Karpas-422 (cell line): ENCODE measurements at regions not wholly inside any gene's neighbourhood (a gene's known extent, or its start where the extent isn't known, plus 50 kb on each side); places are given as distances from the start of the nearest gene placed in this dataset.
"Not testable (repeated sequence)": the region's sequence is repeated elsewhere in the genome, so short reads cannot be mapped to it uniquely, and the experiment has no call there.

Experiments used
- DNase-seq: peaks from one replicate; pipeline ENCODE4 v3.0.0-alpha.2; 2015
- H2AFZ ChIP-seq: fragments of 200-600 bp; sonication (generic); 2 replicates; pipeline ENCODE4 v1.6.1; 2014; ENCODE audit warnings: antibody characterized with exemption, low read length, mixed read lengths
- H3K27ac ChIP-seq: fragments of 200-600 bp; sonication (generic); 2 replicates; pipeline ENCODE4 v1.5.1; 2014; ENCODE audit warnings: mild to moderate bottlenecking, low read length, moderate library complexity
- H3K27me3 ChIP-seq: fragments of 200-600 bp; sonication (generic); 2 replicates; pipeline ENCODE4 v1.6.1; 2014; ENCODE audit warnings: low read length, mixed read lengths
- H3K36me3 ChIP-seq: fragments of 200-600 bp; sonication (generic); 2 replicates; pipeline ENCODE4 v1.6.1; 2014; ENCODE audit warnings: low read length, mixed read lengths; ENCODE audit not compliant: insufficient read depth
- H3K4me1 ChIP-seq: fragments of 200-600 bp; sonication (generic); 2 replicates; pipeline ENCODE4 v1.6.1; 2014; ENCODE audit warnings: mild to moderate bottlenecking, low read length, mixed read lengths
- H3K4me2 ChIP-seq: fragments of 200-600 bp; sonication (generic); 2 replicates; pipeline ENCODE4 v1.6.1; 2014; ENCODE audit warnings: low read length, low read depth, mild to moderate bottlenecking; ENCODE audit not compliant: poor library complexity, severe bottlenecking
- H3K4me3 ChIP-seq: fragments of 200-600 bp; sonication (generic); 2 replicates; pipeline ENCODE4 v1.5.1; 2014; ENCODE audit warnings: mild to moderate bottlenecking, antibody characterized with exemption, low read length, mixed read lengths
- H3K79me2 ChIP-seq: fragments of 200-600 bp; sonication (generic); 2 replicates; pipeline ENCODE4 v1.6.1; 2014; ENCODE audit warnings: mild to moderate bottlenecking, low read length, mixed read lengths
- H3K9ac ChIP-seq: fragments of 200-600 bp; sonication (generic); 2 replicates; pipeline ENCODE4 v1.6.0; 2014; ENCODE audit warnings: low read length
- H3K9me2 ChIP-seq: fragments of 200-600 bp; sonication (generic), shearing (Covaris generic); replicated peaks from 2 replicates; pipeline ENCODE4 v1.6.0; 2014; ENCODE audit warnings: mild to moderate bottlenecking, low read length, moderate library complexity; ENCODE audit not compliant: insufficient read depth
- H3K9me3 ChIP-seq: fragments of 300-700, 200-600 bp; sonication (generic); 2 replicates; pipeline ENCODE4 v1.6.1; 2014; ENCODE audit warnings: low read length, mixed read lengths
- H4K20me1 ChIP-seq: fragments of 200-600 bp; sonication (generic); 2 replicates; pipeline ENCODE4 v1.6.1; 2014; ENCODE audit warnings: mild to moderate bottlenecking, antibody characterized with exemption, low read length, low read depth; ENCODE audit not compliant: insufficient read depth

GRCh38 chr13:19052931-19053330 is 128.7 kb downstream of the TUBA3C start:
- Histone ChIP-seq H3K79me2 (no peaks in the 10 kb centered on the region), H3K4me3 (no peak overlapping the region), H2AFZ (no peak overlapping the region), H3K9ac (no peak overlapping the region), H3K27me3 (no peaks in the 10 kb centered on the region), H3K4me1 (no peaks in the 10 kb centered on the region), H3K9me2 (no peaks in the 10 kb centered on the region), H4K20me1 (no peaks in the 10 kb centered on the region), H3K4me2 (no peak overlapping the region), H3K9me3 (peaks cover 30% of the 10 kb centered on the region), H3K36me3 (no peaks in the 10 kb centered on the region), H3K27ac (no peak overlapping the region)
- no peak for DNase-seq

- H3K9me3 ChIP-seq: peaks cover 25% of the 10 kb centered on the region
Observed at GRCh38 chr13:19052180-19052579, 129.4 kb downstream of the TUBA3C start.

DNA sequence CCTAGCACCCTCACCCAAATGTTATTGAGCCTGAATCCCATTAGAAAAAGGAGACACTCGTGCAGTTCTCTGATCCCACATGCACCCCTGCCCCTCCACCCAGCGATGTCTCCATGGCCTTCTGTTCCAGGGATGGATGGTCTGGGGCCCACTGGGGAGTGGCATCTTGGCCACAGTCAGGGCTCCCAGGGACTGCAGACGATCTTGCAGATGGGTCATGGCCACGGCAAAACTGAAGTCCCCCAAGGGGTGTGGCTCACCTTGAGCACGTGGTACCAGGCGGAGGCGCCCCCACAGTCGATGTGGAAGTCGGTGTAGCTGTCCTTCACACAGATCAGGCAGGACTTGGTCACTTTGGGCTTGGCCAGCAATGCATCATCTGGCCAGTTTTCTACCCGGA is 130.7 kb downstream of the TUBA3C start:
- H3K9me3 ChIP-seq: peaks cover 28% of the 10 kb centered on the region
- no peak overlapping the region for H2AFZ ChIP-seq
- no peak overlapping the region for H3K4me2 ChIP-seq

More at GRCh38 chr13:19052180-19052579, 129.4 kb downstream of the TUBA3C start:
- no peaks in the 10 kb centered on the region for H3K36me3 ChIP-seq
- no peaks in the 10 kb centered on the region for H3K27me3 ChIP-seq
- no peak overlapping the region for H3K27ac ChIP-seq
- H3K4me3 ChIP-seq: no peak overlapping the region
- no peak overlapping the region for H3K9ac ChIP-seq
- no peaks in the 10 kb centered on the region for H3K4me1 ChIP-seq
- no peaks in the 10 kb centered on the region for H3K9me2 ChIP-seq
- DNase-seq: no peak
- no peak overlapping the region for H3K4me2 ChIP-seq
- no peaks in the 10 kb centered on the region for H4K20me1 ChIP-seq
- H3K79me2 ChIP-seq: no peaks in the 10 kb centered on the region
- no peak overlapping the region for H2AFZ ChIP-seq

GRCh38 chr13:19049624-19050023 is 132.0 kb downstream of the TUBA3C start:
- H2AFZ ChIP-seq, H3K27me3 ChIP-seq, H3K4me3 ChIP-seq, H3K9me2 ChIP-seq, H3K36me3 ChIP-seq, H3K4me2 ChIP-seq, H3K4me1 ChIP-seq, H4K20me1 ChIP-seq, H3K79me2 ChIP-seq, H3K27ac ChIP-seq, DNase-seq, H3K9ac ChIP-seq: not testable (repeated sequence)
- H3K9me3 ChIP-seq: peaks cover 25% of the 10 kb centered on the region

More for the DNA sequence above, 130.7 kb downstream of the TUBA3C start:
- no peak overlapping the region for H3K9ac ChIP-seq
- H3K4me1 ChIP-seq: no peaks in the 10 kb centered on the region
- H4K20me1 ChIP-seq: no peaks in the 10 kb centered on the region
- H3K27me3 ChIP-seq: no peaks in the 10 kb centered on the region
- no peaks in the 10 kb centered on the region for H3K36me3 ChIP-seq
- no peak overlapping the region for H3K27ac ChIP-seq
- DNase-seq: no peak
- no peaks in the 10 kb centered on the region for H3K9me2 ChIP-seq
- H3K4me3 ChIP-seq: no peak overlapping the region
- H3K79me2 ChIP-seq: no peaks in the 10 kb centered on the region

DNA sequence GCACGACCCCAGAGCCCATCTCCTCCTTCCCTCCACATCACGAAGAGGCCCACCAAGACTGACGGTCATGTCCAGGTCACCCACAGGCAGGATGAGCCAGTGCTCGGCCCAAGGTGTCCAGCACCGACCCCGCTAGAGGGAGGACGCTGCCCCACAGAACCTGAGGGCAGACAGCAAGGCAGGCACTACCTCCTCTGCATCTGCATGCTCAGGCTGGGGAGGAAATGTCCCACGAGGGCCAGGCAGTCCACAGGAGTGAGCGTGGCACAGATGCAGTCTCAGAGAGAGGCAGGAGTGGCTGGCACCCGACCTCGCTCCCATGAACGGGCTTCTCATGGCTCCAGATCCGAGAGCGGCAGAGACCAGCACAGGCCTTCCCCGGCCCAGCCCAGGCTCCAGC is 133.2 kb downstream of the TUBA3C start:
- no peaks in the 10 kb centered on the region for H3K27me3 ChIP-seq
- H3K4me2 ChIP-seq: no peak overlapping the region
- no peaks in the 10 kb centered on the region for H3K79me2 ChIP-seq
- no peak overlapping the region for H2AFZ ChIP-seq
- H3K4me1 ChIP-seq: no peaks in the 10 kb centered on the region
- H3K36me3 ChIP-seq: no peaks in the 10 kb centered on the region
- H3K27ac ChIP-seq: no peak overlapping the region
- H3K9me2 ChIP-seq: no peaks in the 10 kb centered on the region
- no peaks in the 10 kb centered on the region for H4K20me1 ChIP-seq
- H3K4me3 ChIP-seq: no peak overlapping the region
- no peak for DNase-seq
- H3K9ac ChIP-seq: no peak overlapping the region
- H3K9me3 ChIP-seq: peaks cover 20% of the 10 kb centered on the region

DNA sequence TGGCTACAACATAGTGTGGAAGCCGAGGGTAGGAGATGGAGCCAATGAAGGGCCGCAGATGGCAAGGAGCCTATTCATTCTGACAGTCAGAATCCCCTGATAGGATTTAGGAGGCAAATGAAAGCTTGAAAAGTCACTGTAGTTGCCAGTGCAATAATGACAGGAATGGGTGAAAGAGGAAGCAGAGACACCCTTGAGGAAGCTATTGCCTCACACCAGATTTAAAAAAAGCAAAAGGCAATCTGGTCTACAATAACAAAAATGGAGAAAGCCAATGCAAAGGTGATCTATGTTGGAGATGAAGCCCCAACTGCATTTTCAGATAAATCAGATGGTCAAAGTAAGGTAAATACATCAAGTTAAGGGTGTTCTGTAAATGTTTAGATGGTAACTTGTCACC is 158.5 kb downstream of the TUBA3C start:
- H3K4me1 ChIP-seq: no peaks in the 10 kb centered on the region
- H3K4me2 ChIP-seq: no peak overlapping the region
- H3K36me3 ChIP-seq: no peaks in the 10 kb centered on the region
- H4K20me1 ChIP-seq: no peaks in the 10 kb centered on the region
- DNase-seq: no peak
- no peaks in the 10 kb centered on the region for H3K79me2 ChIP-seq
- no peak overlapping the region for H3K4me3 ChIP-seq
- H2AFZ ChIP-seq: no peak overlapping the region
- H3K9me3 ChIP-seq: peaks cover 32% of the 10 kb centered on the region
- H3K9me2 ChIP-seq: no peaks in the 10 kb centered on the region
- no peak overlapping the region for H3K27ac ChIP-seq
- no peaks in the 10 kb centered on the region for H3K27me3 ChIP-seq
- no peak overlapping the region for H3K9ac ChIP-seq

- no peaks in the 10 kb centered on the region for H3K27me3 ChIP-seq
- H3K36me3 ChIP-seq: no peaks in the 10 kb centered on the region
- no peak overlapping the region for H3K4me3 ChIP-seq
- H3K9me3 ChIP-seq: peaks cover 41% of the 10 kb centered on the region
- DNase-seq: no peak
- no peak overlapping the region for H3K4me2 ChIP-seq
- H3K4me1 ChIP-seq: no peaks in the 10 kb centered on the region
- no peak overlapping the region for H3K27ac ChIP-seq
- H2AFZ ChIP-seq: no peak overlapping the region
- H3K79me2 ChIP-seq: no peaks in the 10 kb centered on the region
- H3K9me2 ChIP-seq: no peaks in the 10 kb centered on the region
- H3K9ac ChIP-seq: no peak overlapping the region
- H4K20me1 ChIP-seq: no peaks in the 10 kb centered on the region
Observed at GRCh38 chr13:19020988-19021387, 160.6 kb downstream of the TUBA3C start.

DNA sequence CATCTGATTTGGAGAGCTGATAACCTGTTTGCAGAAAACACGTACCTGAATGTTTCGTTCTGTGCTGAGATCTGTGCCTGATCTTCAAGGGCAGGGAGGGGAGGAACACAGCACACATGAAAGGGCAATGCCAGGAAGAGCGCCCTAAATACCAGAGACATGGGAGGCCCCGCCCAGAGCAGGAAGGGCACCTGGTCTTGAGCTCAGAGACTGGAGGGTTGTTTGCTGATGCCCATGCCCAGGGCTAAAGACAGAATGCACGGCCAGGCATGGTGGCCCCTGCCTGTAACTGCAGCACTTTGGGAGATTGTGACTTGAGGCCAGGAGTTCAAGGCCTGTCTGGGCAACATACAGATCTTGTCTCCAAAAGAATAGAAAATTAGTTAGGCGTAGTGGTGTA is 183.2 kb downstream of the TUBA3C start:
- Histone ChIP-seq H3K9me2 (no peaks in the 10 kb centered on the region), H3K4me2 (no peak overlapping the region), H3K4me3 (no peak overlapping the region), H4K20me1 (no peaks in the 10 kb centered on the region), H3K27me3 (no peaks in the 10 kb centered on the region), H3K4me1 (no peaks in the 10 kb centered on the region), H2AFZ (no peak overlapping the region), H3K9me3 (peaks cover 29% of the 10 kb centered on the region), H3K79me2 (no peaks in the 10 kb centered on the region), H3K36me3 (no peaks in the 10 kb centered on the region), H3K9ac (no peak overlapping the region), H3K27ac (no peak overlapping the region)
- no peak for DNase-seq

- Histone ChIP-seq H3K36me3 (no peaks in the 10 kb centered on the region), H3K4me3 (no peak overlapping the region), H4K20me1 (no peaks in the 10 kb centered on the region), H2AFZ (no peak overlapping the region), H3K4me1 (no peaks in the 10 kb centered on the region), H3K79me2 (no peaks in the 10 kb centered on the region), H3K27me3 (no peaks in the 10 kb centered on the region), H3K4me2 (no peak overlapping the region), H3K27ac (no peak overlapping the region), H3K9me2 (no peaks in the 10 kb centered on the region), H3K9ac (no peak overlapping the region), H3K9me3 (peaks cover 40% of the 10 kb centered on the region)
- DNase-seq: no peak
Observed at GRCh38 chr13:18996627-18997051, 185.0 kb downstream of the TUBA3C start.
